SW480 (cell line): ENCODE measurements at regions not wholly inside any gene's neighbourhood (a gene's known extent, or its start where the extent isn't known, plus 50 kb on each side); places are given as distances from the start of the nearest gene placed in this dataset.

ENCODE experiments used
- DNase-seq: peaks from one replicate; pipeline ENCODE4 v3.0.0-alpha.2; 2016; ENCODE audit warnings: low spot score

GRCh38 chr7:68304536-68304935 lies 1293.7 kb upstream of the AUTS2 start:
- DNase-seq, result no peak

GRCh38 chr7:68306692-68307107 lies 1291.6 kb upstream of the AUTS2 start:
- no peak for DNase-seq

- DNase-seq, result no peak
These were observed 1289.0 kb upstream of the AUTS2 start for GRCh38 chr7:68309271-68309670.

GRCh38 chr7:68309806-68310205 lies 1288.5 kb upstream of the AUTS2 start:
- DNase-seq, result no peak

- DNase-seq, result no peak
These were observed 1286.3 kb upstream of the AUTS2 start for GRCh38 chr7:68311958-68312357.

- DNase-seq, result no peak
These were observed 1284.5 kb upstream of the AUTS2 start for GRCh38 chr7:68313806-68314205.

GRCh38 chr7:68314208-68314607 lies 1284.1 kb upstream of the AUTS2 start:
- no peak for DNase-seq

GRCh38 chr7:68317476-68317875 lies 1280.8 kb upstream of the AUTS2 start:
- no peak for DNase-seq

- no peak for DNase-seq
These were observed 1279.2 kb upstream of the AUTS2 start for GRCh38 chr7:68319061-68319460.

GRCh38 chr7:68321076-68321639 lies 1277.1 kb upstream of the AUTS2 start:
- DNase-seq, result no peak

- DNase-seq, result no peak
These were observed 1276.3 kb upstream of the AUTS2 start for GRCh38 chr7:68321776-68322496.

- DNase-seq, result no peak
These were observed 1273.7 kb upstream of the AUTS2 start for GRCh38 chr7:68324621-68325020.

- no peak for DNase-seq
These were observed 1264.1 kb upstream of the AUTS2 start for GRCh38 chr7:68334216-68334615.

- no peak for DNase-seq
These were observed 1263.5 kb upstream of the AUTS2 start for GRCh38 chr7:68334636-68335272.

- DNase-seq, result no peak
These were observed 1261.7 kb upstream of the AUTS2 start for GRCh38 chr7:68336594-68336993.

- no peak for DNase-seq
These were observed 1249.9 kb upstream of the AUTS2 start for GRCh38 chr7:68348401-68348800.

GRCh38 chr7:68362745-68363518 lies 1235.3 kb upstream of the AUTS2 start:
- DNase-seq, result no peak

- DNase-seq, result no peak
These were observed 1233.2 kb upstream of the AUTS2 start for GRCh38 chr7:68364886-68365625.

GRCh38 chr7:68371985-68372384 lies 1226.3 kb upstream of the AUTS2 start:
- DNase-seq, result no peak

GRCh38 chr7:68376131-68376661 lies 1222.1 kb upstream of the AUTS2 start:
- no peak for DNase-seq

- DNase-seq, result no peak
These were observed 1216.5 kb upstream of the AUTS2 start for GRCh38 chr7:68381731-68382130.

GRCh38 chr7:68384581-68384980 lies 1213.7 kb upstream of the AUTS2 start:
- no peak for DNase-seq
